ENCODE measurements at regions not wholly inside any gene's neighbourhood (a gene's known extent, or its start where the extent isn't known, plus 50 kb on each side); places are given as distances from the start of the nearest gene placed in this dataset.
"Not testable (repeated sequence)": the region's sequence is repeated elsewhere in the genome, so short reads cannot be mapped to it uniquely, and the experiment has no call there.

DNA sequence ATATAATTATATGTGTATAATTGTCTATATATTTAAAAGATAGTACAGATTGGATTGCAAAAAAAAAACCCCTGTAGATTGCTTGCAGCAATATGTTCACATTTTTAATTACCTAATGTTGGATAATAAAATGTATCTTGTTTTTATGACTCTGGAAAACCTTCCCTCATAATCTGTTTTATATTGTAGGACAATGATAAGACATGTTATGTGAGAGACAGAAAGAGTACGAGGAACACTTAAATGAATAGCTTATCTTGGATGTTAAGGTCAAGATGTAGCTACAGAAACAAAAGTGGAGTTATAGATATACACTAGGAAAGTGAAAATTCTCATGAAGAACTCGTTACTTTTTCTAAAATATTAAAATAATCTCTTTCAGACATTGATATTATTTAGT, 691.6 kb upstream of the IMPG1 start:
- H3K79me2 ChIP-seq (ENCODE audit: control insufficient read depth, insufficient read depth, low read length): no peaks in the 10 kb centered on the region
- H3K27ac ChIP-seq (ENCODE audit: control insufficient read depth, insufficient read depth, low read length): no peak overlapping the region
- H3K9ac ChIP-seq (ENCODE audit: control insufficient read depth, extremely low read depth, insufficient read depth, low read length): no peak overlapping the region
- dilution Hi-C loops (cut with MboI; ENCODE audit: extremely low pct_ligation_motif_present, low sequenced_read_pairs): no loop called here
- H3K4me3 ChIP-seq (ENCODE audit: control insufficient read depth in 2 of 3, extremely low read depth in 1 of 3, insufficient read depth in 2 of 3, low read depth in 1 of 3, low read length in 3 of 3): no peak overlapping the region
- no peaks in the 10 kb centered on the region for H3K9me1 ChIP-seq (ENCODE audit: control insufficient read depth, extremely low read depth, insufficient read depth, low read length)
- no peaks in the 10 kb centered on the region for H3K27me3 ChIP-seq (ENCODE audit: control insufficient read depth, extremely low read depth, insufficient read depth, low read length)
- H3K4me1 ChIP-seq (ENCODE audit: control insufficient read depth, extremely low read depth, insufficient read depth, low read length): no peaks in the 10 kb centered on the region
- no peak for DNase-seq (ENCODE audit: low read depth, low spot score)
- no peaks in the 10 kb centered on the region for H3K9me3 ChIP-seq (ENCODE audit: control insufficient read depth, low read depth, low read length)
- no peak overlapping the region for H2AFZ ChIP-seq (ENCODE audit: control insufficient read depth, low read length)
- H3K36me3 ChIP-seq (ENCODE audit: control insufficient read depth in 2 of 2, extremely low read depth in 1 of 2, insufficient read depth in 2 of 2, low read length in 2 of 2): no peaks in the 10 kb centered on the region
- no peak for FAIRE-seq
- TF ChIP-seq, protein P1, sequence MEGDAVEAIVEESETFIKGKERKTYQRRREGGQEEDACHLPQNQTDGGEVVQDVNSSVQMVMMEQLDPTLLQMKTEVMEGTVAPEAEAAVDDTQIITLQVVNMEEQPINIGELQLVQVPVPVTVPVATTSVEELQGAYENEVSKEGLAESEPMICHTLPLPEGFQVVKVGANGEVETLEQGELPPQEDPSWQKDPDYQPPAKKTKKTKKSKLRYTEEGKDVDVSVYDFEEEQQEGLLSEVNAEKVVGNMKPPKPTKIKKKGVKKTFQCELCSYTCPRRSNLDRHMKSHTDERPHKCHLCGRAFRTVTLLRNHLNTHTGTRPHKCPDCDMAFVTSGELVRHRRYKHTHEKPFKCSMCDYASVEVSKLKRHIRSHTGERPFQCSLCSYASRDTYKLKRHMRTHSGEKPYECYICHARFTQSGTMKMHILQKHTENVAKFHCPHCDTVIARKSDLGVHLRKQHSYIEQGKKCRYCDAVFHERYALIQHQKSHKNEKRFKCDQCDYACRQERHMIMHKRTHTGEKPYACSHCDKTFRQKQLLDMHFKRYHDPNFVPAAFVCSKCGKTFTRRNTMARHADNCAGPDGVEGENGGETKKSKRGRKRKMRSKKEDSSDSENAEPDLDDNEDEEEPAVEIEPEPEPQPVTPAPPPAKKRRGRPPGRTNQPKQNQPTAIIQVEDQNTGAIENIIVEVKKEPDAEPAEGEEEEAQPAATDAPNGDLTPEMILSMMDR (optimal IDR thresholded peaks at IDR 0.05 in 1 of 3, IDR thresholded peaks at IDR 0.05 in 1 of 3, conservative IDR thresholded peaks at IDR 0.05 in 1 of 3; ENCODE audit: extremely low read depth in 1 of 3, insufficient read depth in 2 of 3, low read length in 3 of 3): no peak
- no peak for TF ChIP-seq EZH2 (IDR thresholded peaks at IDR 0.05; ENCODE audit: low read length)
- no peak overlapping the region for H3K4me2 ChIP-seq (ENCODE audit: control insufficient read depth, extremely low read depth, insufficient read depth, low read depth, low read length)
- no peaks in the 10 kb centered on the region for H4K20me1 ChIP-seq (ENCODE audit: control insufficient read depth, extremely low read depth, insufficient read depth, low read length)

DNA sequence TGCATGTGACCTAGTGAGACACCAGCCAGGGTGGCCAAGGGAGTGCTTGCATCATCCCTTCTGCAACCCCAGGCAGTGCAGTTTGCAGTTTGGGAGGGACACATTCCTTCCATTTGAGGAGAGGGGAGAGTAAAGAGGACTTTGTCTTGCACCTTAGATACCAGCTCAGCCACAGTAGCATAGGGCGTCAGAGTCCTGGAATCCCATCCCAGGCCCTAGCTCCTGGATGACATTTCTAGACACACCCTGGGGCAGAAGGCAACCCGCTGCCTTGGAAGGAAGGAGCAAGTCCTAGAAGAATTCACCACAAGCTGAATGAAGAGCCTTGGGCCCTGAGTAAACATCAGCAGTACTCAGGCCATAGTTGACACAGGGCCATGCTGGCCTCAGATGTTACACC, 680.4 kb upstream of the IMPG1 start:
- no peaks in the 10 kb centered on the region for H3K36me3 ChIP-seq (ENCODE audit: control insufficient read depth in 2 of 2, extremely low read depth in 1 of 2, insufficient read depth in 2 of 2, low read length in 2 of 2)
- no peaks in the 10 kb centered on the region for H3K9me1 ChIP-seq (ENCODE audit: control insufficient read depth, extremely low read depth, insufficient read depth, low read length)
- no peak overlapping the region for H2AFZ ChIP-seq (ENCODE audit: control insufficient read depth, low read length)
- no peaks in the 10 kb centered on the region for H3K79me2 ChIP-seq (ENCODE audit: control insufficient read depth, insufficient read depth, low read length)
- DNase-seq (ENCODE audit: low read depth, low spot score) (no peak), FAIRE-seq (no peak)
- H3K4me1 ChIP-seq (ENCODE audit: control insufficient read depth, extremely low read depth, insufficient read depth, low read length): no peaks in the 10 kb centered on the region
- H4K20me1 ChIP-seq (ENCODE audit: control insufficient read depth, extremely low read depth, insufficient read depth, low read length): no peaks in the 10 kb centered on the region
- dilution Hi-C loops (cut with MboI; ENCODE audit: extremely low pct_ligation_motif_present, low sequenced_read_pairs): no loop called here
- H3K9ac ChIP-seq (ENCODE audit: control insufficient read depth, extremely low read depth, insufficient read depth, low read length): no peak overlapping the region
- H3K9me3 ChIP-seq (ENCODE audit: control insufficient read depth, low read depth, low read length): no peaks in the 10 kb centered on the region
- TF ChIP-seq EZH2 (IDR thresholded peaks at IDR 0.05; ENCODE audit: low read length): no peak
- TF ChIP-seq, protein P1 (optimal IDR thresholded peaks at IDR 0.05 in 1 of 3, IDR thresholded peaks at IDR 0.05 in 1 of 3, conservative IDR thresholded peaks at IDR 0.05 in 1 of 3; ENCODE audit: extremely low read depth in 1 of 3, insufficient read depth in 2 of 3, low read length in 3 of 3): no peak
- H3K27ac ChIP-seq (ENCODE audit: control insufficient read depth, insufficient read depth, low read length): no peak overlapping the region
- H3K4me2 ChIP-seq (ENCODE audit: control insufficient read depth, extremely low read depth, insufficient read depth, low read depth, low read length): no peak overlapping the region
- no peak overlapping the region for H3K4me3 ChIP-seq (ENCODE audit: control insufficient read depth in 2 of 3, extremely low read depth in 1 of 3, insufficient read depth in 2 of 3, low read depth in 1 of 3, low read length in 3 of 3)
- no peaks in the 10 kb centered on the region for H3K27me3 ChIP-seq (ENCODE audit: control insufficient read depth, extremely low read depth, insufficient read depth, low read length)

DNA sequence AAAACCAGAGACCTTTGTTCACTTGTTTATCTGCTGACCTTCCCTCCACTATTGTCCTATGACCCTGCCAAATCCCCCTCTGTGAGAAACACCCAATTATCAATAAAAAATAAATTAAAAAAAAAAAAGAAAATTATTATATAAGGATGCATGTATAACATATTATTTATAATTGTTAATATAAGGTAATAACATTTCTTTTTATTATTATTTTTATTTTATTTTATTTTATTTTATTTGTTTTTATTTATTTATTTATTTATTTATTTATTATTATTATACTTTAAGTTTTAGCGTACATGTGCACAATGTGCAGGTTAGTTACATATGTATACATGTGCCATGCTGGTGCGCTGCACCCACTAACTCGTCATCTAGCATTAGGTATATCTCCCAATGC, 672.9 kb upstream of the IMPG1 start:
- H3K4me3 ChIP-seq (ENCODE audit: control insufficient read depth in 2 of 3, extremely low read depth in 1 of 3, insufficient read depth in 2 of 3, low read depth in 1 of 3, low read length in 3 of 3); H3K36me3 ChIP-seq (ENCODE audit: control insufficient read depth in 2 of 2, extremely low read depth in 1 of 2, insufficient read depth in 2 of 2, low read length in 2 of 2); H3K9ac ChIP-seq (ENCODE audit: control insufficient read depth, extremely low read depth, insufficient read depth, low read length); H3K4me2 ChIP-seq (ENCODE audit: control insufficient read depth, extremely low read depth, insufficient read depth, low read depth, low read length); DNase-seq (ENCODE audit: low read depth, low spot score); H3K27me3 ChIP-seq (ENCODE audit: control insufficient read depth, extremely low read depth, insufficient read depth, low read length); H3K9me3 ChIP-seq (ENCODE audit: control insufficient read depth, low read depth, low read length); H2AFZ ChIP-seq (ENCODE audit: control insufficient read depth, low read length); FAIRE-seq; H3K79me2 ChIP-seq (ENCODE audit: control insufficient read depth, insufficient read depth, low read length); H3K4me1 ChIP-seq (ENCODE audit: control insufficient read depth, extremely low read depth, insufficient read depth, low read length); dilution Hi-C loops (cut with MboI; ENCODE audit: extremely low pct_ligation_motif_present, low sequenced_read_pairs); H4K20me1 ChIP-seq (ENCODE audit: control insufficient read depth, extremely low read depth, insufficient read depth, low read length); H3K27ac ChIP-seq (ENCODE audit: control insufficient read depth, insufficient read depth, low read length); H3K9me1 ChIP-seq (ENCODE audit: control insufficient read depth, extremely low read depth, insufficient read depth, low read length): not testable (repeated sequence)

DNA sequence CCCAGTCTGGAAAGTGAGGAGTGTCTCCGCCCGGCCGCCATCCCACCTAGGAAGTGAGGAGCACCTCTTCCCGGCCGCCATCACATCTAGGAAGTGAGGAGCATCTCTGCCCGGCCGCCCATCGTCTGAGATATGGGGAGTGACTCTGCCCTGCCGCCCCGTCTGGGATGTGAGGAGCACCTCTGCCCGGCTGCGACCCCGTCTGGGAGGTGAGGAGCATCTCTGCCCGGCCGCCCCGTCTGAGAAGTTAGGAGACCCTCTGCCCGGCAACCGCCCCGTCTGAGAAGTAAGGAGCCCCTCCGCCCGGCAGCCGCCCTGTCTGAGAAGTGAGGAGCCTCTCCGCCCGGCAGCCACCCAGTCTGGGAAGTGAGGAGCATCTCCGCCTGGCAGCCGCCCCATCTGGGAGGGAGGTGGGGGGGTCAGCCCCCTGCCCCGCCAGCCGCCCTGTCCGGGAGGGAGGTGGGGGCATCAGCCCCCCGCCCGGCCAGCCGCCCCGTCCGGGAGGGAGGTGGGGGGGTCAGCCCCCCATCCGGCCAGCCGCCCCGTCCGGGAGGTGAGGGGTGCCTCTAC, 671.8 kb upstream of the IMPG1 start:
- H3K27ac ChIP-seq (ENCODE audit: control insufficient read depth, insufficient read depth, low read length); H3K4me3 ChIP-seq (ENCODE audit: control insufficient read depth in 2 of 3, extremely low read depth in 1 of 3, insufficient read depth in 2 of 3, low read depth in 1 of 3, low read length in 3 of 3); H3K9ac ChIP-seq (ENCODE audit: control insufficient read depth, extremely low read depth, insufficient read depth, low read length); H2AFZ ChIP-seq (ENCODE audit: control insufficient read depth, low read length); H3K9me3 ChIP-seq (ENCODE audit: control insufficient read depth, low read depth, low read length); H3K36me3 ChIP-seq (ENCODE audit: control insufficient read depth in 2 of 2, extremely low read depth in 1 of 2, insufficient read depth in 2 of 2, low read length in 2 of 2); FAIRE-seq; H4K20me1 ChIP-seq (ENCODE audit: control insufficient read depth, extremely low read depth, insufficient read depth, low read length); H3K4me1 ChIP-seq (ENCODE audit: control insufficient read depth, extremely low read depth, insufficient read depth, low read length); H3K79me2 ChIP-seq (ENCODE audit: control insufficient read depth, insufficient read depth, low read length); dilution Hi-C loops (cut with MboI; ENCODE audit: extremely low pct_ligation_motif_present, low sequenced_read_pairs); H3K4me2 ChIP-seq (ENCODE audit: control insufficient read depth, extremely low read depth, insufficient read depth, low read depth, low read length); H3K9me1 ChIP-seq (ENCODE audit: control insufficient read depth, extremely low read depth, insufficient read depth, low read length); H3K27me3 ChIP-seq (ENCODE audit: control insufficient read depth, extremely low read depth, insufficient read depth, low read length); DNase-seq (ENCODE audit: low read depth, low spot score): not testable (repeated sequence)

All from keratinocyte (primary cell).